Endothelial cell of umbilical vein (primary cell): ENCODE measurements at regions not wholly inside any gene's neighbourhood (a gene's known extent, or its start where the extent isn't known, plus 50 kb on each side); places are given as distances from the start of the nearest gene placed in this dataset.

ENCODE experiments used
- BruUV-seq: library from RNA; stranded (reverse); fragments of 400-500 nt; replicated peaks from 2 replicates; lab custom pipeline; 2021; lab: Mats Ljungman, UMichigan
- CTCF ChIA-PET: fragments of 300-600, 350-600 bp; sonication (Branson Sonifier 250); formaldehyde crosslinking; loops from one replicate; lab custom pipeline; 2021; ENCODE audit warnings: antibody characterized with exemption, inconsistent platforms; lab: Charles Lee
- POLR2A ChIA-PET: fragments of 300-600, 350-600 bp; sonication (Branson Sonifier 250); formaldehyde crosslinking; loops from one replicate; lab custom pipeline; 2021; ENCODE audit warnings: antibody characterized with exemption, inconsistent platforms; lab: Charles Lee
- DNase-seq: peaks from one replicate; pipeline ENCODE4 v3.0.0-alpha.2; 2011; ENCODE audit warnings: low read depth, low spot score
- FAIRE-seq: peaks from 2 replicates; lab custom pipeline; 2011; peaks lifted over from hg19 to GRCh38; lab: Jason Lieb, UNC
- H2AFZ ChIP-seq: 2 replicates; pipeline ENCODE4 v1.6.0; 2012; ENCODE audit warnings: low read depth, low read length, control low read depth, inconsistent platforms
- H3K27ac ChIP-seq: 2 replicates; pipeline ENCODE4 v1.5.1; 2011; ENCODE audit warnings: low read depth, mild to moderate bottlenecking, control low read depth, low read length, moderate library complexity; ENCODE audit not compliant: insufficient read depth
- H3K27me3 ChIP-seq, 2 experiments: 2 replicates each; pipeline versions ENCODE4 v1.6.0 to v1.6.1; 2011; ENCODE audit warnings: low read length in 2 of 2, mixed read lengths in 1 of 2; ENCODE audit not compliant: control insufficient read depth in 2 of 2, insufficient read depth in 2 of 2
- H3K36me3 ChIP-seq, 2 experiments: 2 replicates in 1 of 2; 3 replicates in 1 of 2; pipeline ENCODE4 v1.5.1; 2011; ENCODE audit warnings: low read length in 2 of 2, mild to moderate bottlenecking in 1 of 2, moderate library complexity in 1 of 2; ENCODE audit not compliant: control insufficient read depth in 2 of 2, insufficient read depth in 2 of 2; ENCODE audit errors: extremely low read depth in 1 of 2
- H3K4me1 ChIP-seq: 3 replicates; pipeline ENCODE4 v1.5.1; 2011; ENCODE audit warnings: mild to moderate bottlenecking, low read length; ENCODE audit not compliant: control insufficient read depth, insufficient read depth; ENCODE audit errors: extremely low read depth
- H3K4me2 ChIP-seq: 2 replicates; pipeline ENCODE4 v1.6.1; 2011; ENCODE audit warnings: low read length, control low read depth, mixed read lengths; ENCODE audit not compliant: insufficient read depth
- H3K4me3 ChIP-seq, 3 experiments: fragments of 200-600 bp in 1 of 3; sonication (generic), shearing (Covaris generic) in 1 of 3; replicated peaks in 1 of 3; 2 replicates each; pipeline ENCODE4 v1.5.1; 2011 to 2016; ENCODE audit warnings: control low read depth in 3 of 3, low read length in 3 of 3, mild to moderate bottlenecking in 2 of 3, inconsistent platforms in 1 of 3, low read depth in 1 of 3, moderate library complexity in 1 of 3; ENCODE audit not compliant: insufficient read depth in 1 of 3
- H3K79me2 ChIP-seq: 2 replicates; pipeline ENCODE4 v1.6.0; 2012; ENCODE audit warnings: low read length, inconsistent platforms; ENCODE audit not compliant: control insufficient read depth, insufficient read depth
- H3K9ac ChIP-seq: replicated peaks from 2 replicates; pipeline ENCODE3; 2011; ENCODE audit warnings: low read length, control low read depth; ENCODE audit not compliant: insufficient read depth; ENCODE audit errors: extremely low read depth
- H3K9me1 ChIP-seq: replicated peaks from 3 replicates; pipeline ENCODE4 v1.6.0; 2011; ENCODE audit warnings: mild to moderate bottlenecking, low read length; ENCODE audit not compliant: control insufficient read depth, insufficient read depth; ENCODE audit errors: extremely low read depth
- H3K9me3 ChIP-seq: replicated peaks from 2 replicates; pipeline ENCODE4 v1.5.1; 2012; ENCODE audit warnings: low read length, inconsistent platforms; ENCODE audit not compliant: control insufficient read depth, insufficient read depth
- H4K20me1 ChIP-seq: replicated peaks from 2 replicates; pipeline ENCODE3; 2011; ENCODE audit warnings: mild to moderate bottlenecking, low read length; ENCODE audit not compliant: control insufficient read depth, insufficient read depth; ENCODE audit errors: extremely low read depth
- EZH2 ChIP-seq: IDR thresholded peaks from 2 replicates; pipeline ENCODE4 v1.6.1; 2012; ENCODE audit warnings: borderline replicate concordance, low read depth, mild to moderate bottlenecking, moderate library complexity, low read length, inconsistent platforms; ENCODE audit not compliant: severe bottlenecking
- FOS ChIP-seq: IDR thresholded peaks from 2 replicates; pipeline ENCODE4 v1.6.1; 2011; ENCODE audit warnings: mild to moderate bottlenecking, low read length, moderate library complexity, borderline replicate concordance; ENCODE audit not compliant: insufficient read depth
- GATA2 ChIP-seq: IDR thresholded peaks from 2 replicates; pipeline ENCODE4 v1.7.0; 2011; ENCODE audit warnings: low read depth, mild to moderate bottlenecking, moderate library complexity, mixed read lengths, low read length; ENCODE audit not compliant: insufficient read length, insufficient read depth
- JUN ChIP-seq: IDR thresholded peaks from 2 replicates; pipeline ENCODE4 v1.6.1; 2011; ENCODE audit warnings: borderline replicate concordance, low read depth; ENCODE audit not compliant: insufficient read length, insufficient read depth
- MAX ChIP-seq: IDR thresholded peaks from 2 replicates; pipeline ENCODE4 v1.6.1; 2011; ENCODE audit not compliant: insufficient read depth, insufficient read length
- MYC ChIP-seq: IDR thresholded peaks from one replicate; pipeline ENCODE4 v1.6.1; 2011; ENCODE audit warnings: mild to moderate bottlenecking, low read depth, low read length
- POLR2A ChIP-seq: IDR thresholded peaks from 2 replicates; pipeline ENCODE4 v1.6.1; 2012; ENCODE audit warnings: low read depth, mild to moderate bottlenecking, control low read depth, low read length
- POLR2AphosphoS5 ChIP-seq: IDR thresholded peaks from 2 replicates; pipeline ENCODE4 v1.6.1; 2012; ENCODE audit warnings: low read depth, mild to moderate bottlenecking, control low read depth, low read length, moderate library complexity; ENCODE audit not compliant: insufficient read depth
- dilution Hi-C: fragments of 300-500 bp; cut with MboI; formaldehyde crosslinking; loops from one replicate; pipeline ENCODE4 v1.15.0; 2019; ENCODE audit warnings: low sequenced_read_pairs; ENCODE audit not compliant: extremely low pct_ligation_motif_present
- intact Hi-C: fragments of 100-400 bp; cut with micrococcal nuclease; formaldehyde crosslinking; loops from one replicate; pipeline ENCODE4 v1.10.0; 2022
- TF ChIP-seq, protein P1 (sequence below), 2 donors: IDR thresholded peaks; 1 replicate in 1 of 2; 2 replicates in 1 of 2; pipeline ENCODE4 v1.5.1; 2011; ENCODE audit warnings: low read length in 2 of 2, mild to moderate bottlenecking in 2 of 2, moderate library complexity in 2 of 2, control low read depth in 1 of 2, inconsistent platforms in 1 of 2, low read depth in 1 of 2; ENCODE audit not compliant: insufficient read depth in 1 of 2; ENCODE audit errors: extremely low read depth in 1 of 2

DNA sequence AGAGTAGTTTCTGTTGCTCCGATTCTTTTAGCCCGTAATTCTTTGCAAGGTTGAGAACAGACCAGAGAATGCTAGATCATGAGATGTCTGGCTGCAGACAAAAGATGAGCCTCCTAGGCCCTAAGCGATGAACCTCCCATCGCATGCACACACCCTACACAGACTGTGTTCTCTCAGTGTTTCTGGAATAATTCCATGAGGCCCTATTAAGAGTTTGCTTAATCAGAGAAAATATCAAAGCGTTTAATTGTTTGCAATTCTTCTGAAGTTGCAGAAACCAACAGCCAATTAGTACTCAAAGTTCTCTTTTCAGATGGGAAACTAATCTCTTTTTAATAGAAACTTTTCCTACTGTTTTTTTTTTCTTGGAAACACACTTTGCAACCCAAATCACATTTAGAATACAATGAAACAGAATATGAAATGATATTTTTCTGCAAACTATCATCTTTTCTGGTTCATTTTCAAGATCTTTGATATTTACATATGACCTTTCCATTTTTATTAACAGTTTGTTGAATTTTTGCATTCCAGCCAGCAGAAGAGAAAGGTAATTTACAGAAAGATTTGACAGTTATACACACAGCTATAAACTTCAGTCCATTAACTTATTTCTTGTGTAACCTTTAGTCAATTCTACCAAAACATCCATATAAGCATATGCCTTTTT, 1525.6 kb downstream of the ARAP2 start:
- Histone ChIP-seq H3K4me1 (no peaks in the 10 kb centered on the region), H3K4me2 (no peak overlapping the region), H3K79me2 (no peaks in the 10 kb centered on the region), H3K27me3 (no peaks in the 10 kb centered on the region), H3K9me1 (no peaks in the 10 kb centered on the region), H3K4me3 (no peak overlapping the region), H2AFZ (no peak overlapping the region), H3K9ac (no peak overlapping the region), H3K36me3 (no peaks in the 10 kb centered on the region), H3K9me3 (no peaks in the 10 kb centered on the region), H3K27ac (no peak overlapping the region), H4K20me1 (no peaks in the 10 kb centered on the region)
- dilution Hi-C loops, result no loop called here
- CTCF ChIA-PET, result no interaction called here
- POLR2A ChIA-PET, result no interaction called here
- no TSS peak for BruUV-seq
- intact Hi-C loops, result loop anchor here (5.0 kb wide), 1 partner anchor 1071 kb away; no protein-coding TSS in a partner anchor
- no peak for TF ChIP-seq EZH2
- TF ChIP-seq, protein P1, sequence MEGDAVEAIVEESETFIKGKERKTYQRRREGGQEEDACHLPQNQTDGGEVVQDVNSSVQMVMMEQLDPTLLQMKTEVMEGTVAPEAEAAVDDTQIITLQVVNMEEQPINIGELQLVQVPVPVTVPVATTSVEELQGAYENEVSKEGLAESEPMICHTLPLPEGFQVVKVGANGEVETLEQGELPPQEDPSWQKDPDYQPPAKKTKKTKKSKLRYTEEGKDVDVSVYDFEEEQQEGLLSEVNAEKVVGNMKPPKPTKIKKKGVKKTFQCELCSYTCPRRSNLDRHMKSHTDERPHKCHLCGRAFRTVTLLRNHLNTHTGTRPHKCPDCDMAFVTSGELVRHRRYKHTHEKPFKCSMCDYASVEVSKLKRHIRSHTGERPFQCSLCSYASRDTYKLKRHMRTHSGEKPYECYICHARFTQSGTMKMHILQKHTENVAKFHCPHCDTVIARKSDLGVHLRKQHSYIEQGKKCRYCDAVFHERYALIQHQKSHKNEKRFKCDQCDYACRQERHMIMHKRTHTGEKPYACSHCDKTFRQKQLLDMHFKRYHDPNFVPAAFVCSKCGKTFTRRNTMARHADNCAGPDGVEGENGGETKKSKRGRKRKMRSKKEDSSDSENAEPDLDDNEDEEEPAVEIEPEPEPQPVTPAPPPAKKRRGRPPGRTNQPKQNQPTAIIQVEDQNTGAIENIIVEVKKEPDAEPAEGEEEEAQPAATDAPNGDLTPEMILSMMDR (IDR thresholded peaks at IDR 0.05; ENCODE audit: extremely low read depth in 1 of 2, insufficient read depth in 1 of 2, low read depth in 1 of 2, low read length in 2 of 2), result no peak
- no peak for TF ChIP-seq JUN
- TF ChIP-seq GATA2, result no peak
- TF ChIP-seq MAX, result no peak
- no peak for TF ChIP-seq FOS
- no peak for TF ChIP-seq POLR2AphosphoS5
- no peak for TF ChIP-seq MYC
- TF ChIP-seq POLR2A, result no peak
- DNase-seq (no peak), FAIRE-seq (no peak)
